Endothelial cell of umbilical vein (primary cell): ENCODE measurements at regions not wholly inside any gene's neighbourhood (a gene's known extent, or its start where the extent isn't known, plus 50 kb on each side); places are given as distances from the start of the nearest gene placed in this dataset.
A peak's percentile ranks its signal among the peaks of the same experiment; 100 is the strongest.

Experiments used
- BruUV-seq: library from RNA; stranded (reverse); fragments of 400-500 nt; replicated peaks from 2 replicates; lab custom pipeline; 2021; lab: Mats Ljungman, UMichigan
- CTCF ChIA-PET: fragments of 300-600, 350-600 bp; sonication (Branson Sonifier 250); formaldehyde crosslinking; loops from one replicate; lab custom pipeline; 2021; ENCODE audit warnings: antibody characterized with exemption, inconsistent platforms; lab: Charles Lee
- POLR2A ChIA-PET: fragments of 300-600, 350-600 bp; sonication (Branson Sonifier 250); formaldehyde crosslinking; loops from one replicate; lab custom pipeline; 2021; ENCODE audit warnings: antibody characterized with exemption, inconsistent platforms; lab: Charles Lee
- DNase-seq: peaks from one replicate; pipeline ENCODE4 v3.0.0-alpha.2; 2011; ENCODE audit warnings: low read depth, low spot score
- FAIRE-seq: peaks from 2 replicates; lab custom pipeline; 2011; peaks lifted over from hg19 to GRCh38; lab: Jason Lieb, UNC
- H2AFZ ChIP-seq: 2 replicates; pipeline ENCODE4 v1.6.0; 2012; ENCODE audit warnings: low read depth, low read length, control low read depth, inconsistent platforms
- H3K27ac ChIP-seq: 2 replicates; pipeline ENCODE4 v1.5.1; 2011; ENCODE audit warnings: low read depth, mild to moderate bottlenecking, control low read depth, low read length, moderate library complexity; ENCODE audit not compliant: insufficient read depth
- H3K27me3 ChIP-seq, 2 experiments: 2 replicates each; pipeline versions ENCODE4 v1.6.0 to v1.6.1; 2011; ENCODE audit warnings: low read length in 2 of 2, mixed read lengths in 1 of 2; ENCODE audit not compliant: control insufficient read depth in 2 of 2, insufficient read depth in 2 of 2
- H3K36me3 ChIP-seq, 2 experiments: 2 replicates in 1 of 2; 3 replicates in 1 of 2; pipeline ENCODE4 v1.5.1; 2011; ENCODE audit warnings: low read length in 2 of 2, mild to moderate bottlenecking in 1 of 2, moderate library complexity in 1 of 2; ENCODE audit not compliant: control insufficient read depth in 2 of 2, insufficient read depth in 2 of 2; ENCODE audit errors: extremely low read depth in 1 of 2
- H3K4me1 ChIP-seq: 3 replicates; pipeline ENCODE4 v1.5.1; 2011; ENCODE audit warnings: mild to moderate bottlenecking, low read length; ENCODE audit not compliant: control insufficient read depth, insufficient read depth; ENCODE audit errors: extremely low read depth
- H3K4me2 ChIP-seq: 2 replicates; pipeline ENCODE4 v1.6.1; 2011; ENCODE audit warnings: low read length, control low read depth, mixed read lengths; ENCODE audit not compliant: insufficient read depth
- H3K4me3 ChIP-seq, 3 experiments: fragments of 200-600 bp in 1 of 3; sonication (generic), shearing (Covaris generic) in 1 of 3; replicated peaks in 1 of 3; 2 replicates each; pipeline ENCODE4 v1.5.1; 2011 to 2016; ENCODE audit warnings: control low read depth in 3 of 3, low read length in 3 of 3, mild to moderate bottlenecking in 2 of 3, inconsistent platforms in 1 of 3, low read depth in 1 of 3, moderate library complexity in 1 of 3; ENCODE audit not compliant: insufficient read depth in 1 of 3
- H3K79me2 ChIP-seq: 2 replicates; pipeline ENCODE4 v1.6.0; 2012; ENCODE audit warnings: low read length, inconsistent platforms; ENCODE audit not compliant: control insufficient read depth, insufficient read depth
- H3K9ac ChIP-seq: replicated peaks from 2 replicates; pipeline ENCODE3; 2011; ENCODE audit warnings: low read length, control low read depth; ENCODE audit not compliant: insufficient read depth; ENCODE audit errors: extremely low read depth
- H3K9me1 ChIP-seq: replicated peaks from 3 replicates; pipeline ENCODE4 v1.6.0; 2011; ENCODE audit warnings: mild to moderate bottlenecking, low read length; ENCODE audit not compliant: control insufficient read depth, insufficient read depth; ENCODE audit errors: extremely low read depth
- H3K9me3 ChIP-seq: replicated peaks from 2 replicates; pipeline ENCODE4 v1.5.1; 2012; ENCODE audit warnings: low read length, inconsistent platforms; ENCODE audit not compliant: control insufficient read depth, insufficient read depth
- H4K20me1 ChIP-seq: replicated peaks from 2 replicates; pipeline ENCODE3; 2011; ENCODE audit warnings: mild to moderate bottlenecking, low read length; ENCODE audit not compliant: control insufficient read depth, insufficient read depth; ENCODE audit errors: extremely low read depth
- FOS ChIP-seq: IDR thresholded peaks from 2 replicates; pipeline ENCODE4 v1.6.1; 2011; ENCODE audit warnings: mild to moderate bottlenecking, low read length, moderate library complexity, borderline replicate concordance; ENCODE audit not compliant: insufficient read depth
- GATA2 ChIP-seq: IDR thresholded peaks from 2 replicates; pipeline ENCODE4 v1.7.0; 2011; ENCODE audit warnings: low read depth, mild to moderate bottlenecking, moderate library complexity, mixed read lengths, low read length; ENCODE audit not compliant: insufficient read length, insufficient read depth
- JUN ChIP-seq: IDR thresholded peaks from 2 replicates; pipeline ENCODE4 v1.6.1; 2011; ENCODE audit warnings: borderline replicate concordance, low read depth; ENCODE audit not compliant: insufficient read length, insufficient read depth
- MYC ChIP-seq: IDR thresholded peaks from one replicate; pipeline ENCODE4 v1.6.1; 2011; ENCODE audit warnings: mild to moderate bottlenecking, low read depth, low read length
- POLR2A ChIP-seq: IDR thresholded peaks from 2 replicates; pipeline ENCODE4 v1.6.1; 2012; ENCODE audit warnings: low read depth, mild to moderate bottlenecking, control low read depth, low read length
- POLR2AphosphoS5 ChIP-seq: IDR thresholded peaks from 2 replicates; pipeline ENCODE4 v1.6.1; 2012; ENCODE audit warnings: low read depth, mild to moderate bottlenecking, control low read depth, low read length, moderate library complexity; ENCODE audit not compliant: insufficient read depth
- dilution Hi-C: fragments of 300-500 bp; cut with MboI; formaldehyde crosslinking; loops from one replicate; pipeline ENCODE4 v1.15.0; 2019; ENCODE audit warnings: low sequenced_read_pairs; ENCODE audit not compliant: extremely low pct_ligation_motif_present
- intact Hi-C: fragments of 100-400 bp; cut with micrococcal nuclease; formaldehyde crosslinking; loops from one replicate; pipeline ENCODE4 v1.10.0; 2022
- TF ChIP-seq, protein P1 (sequence below), 2 donors: IDR thresholded peaks; 1 replicate in 1 of 2; 2 replicates in 1 of 2; pipeline ENCODE4 v1.5.1; 2011; ENCODE audit warnings: low read length in 2 of 2, mild to moderate bottlenecking in 2 of 2, moderate library complexity in 2 of 2, control low read depth in 1 of 2, inconsistent platforms in 1 of 2, low read depth in 1 of 2; ENCODE audit not compliant: insufficient read depth in 1 of 2; ENCODE audit errors: extremely low read depth in 1 of 2

DNA sequence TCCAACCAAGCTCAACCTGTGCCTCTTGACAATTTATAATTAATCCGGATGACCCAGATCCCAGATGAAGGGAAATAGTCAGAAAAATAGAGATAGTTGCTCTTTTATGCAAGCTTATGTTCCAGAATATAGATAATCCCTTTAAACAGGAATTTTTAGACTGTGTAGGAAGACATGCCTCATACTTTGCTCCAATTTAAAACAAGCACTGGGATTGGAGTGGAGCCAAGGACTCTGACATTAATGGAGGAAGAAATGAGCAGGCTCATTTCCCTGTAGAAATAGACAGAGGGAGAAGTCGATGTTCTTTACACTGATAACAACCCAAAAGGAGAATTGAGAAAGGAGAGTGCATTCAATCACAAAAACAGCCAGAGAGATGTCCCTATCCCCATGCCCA lies 70.1 kb upstream of the LRRC55 start:
- no peaks in the 10 kb centered on the region for H3K4me1 ChIP-seq
- H4K20me1 ChIP-seq, result no peaks in the 10 kb centered on the region
- POLR2A ChIA-PET, result no interaction called here
- peak; percentile 42 for DNase-seq
- peaks cover 0 to 2% of the 10 kb centered on the region in 2 experiments for H3K27me3 ChIP-seq
- intact Hi-C loops (no loop called here), dilution Hi-C loops (no loop called here)
- no peak overlapping the region for H3K4me3 ChIP-seq
- CTCF ChIA-PET, result interaction anchor here (1.1 kb wide), 1 partner anchor 138 kb away, joined by 4 read pairs; no protein-coding TSS in a partner anchor
- no peaks in the 10 kb centered on the region for H3K9me1 ChIP-seq
- H3K79me2 ChIP-seq, result no peaks in the 10 kb centered on the region
- H3K9ac ChIP-seq, result no peak overlapping the region
- BruUV-seq, result no TSS peak
- H3K36me3 ChIP-seq, result no peaks in the 10 kb centered on the region
- H3K9me3 ChIP-seq, result no peaks in the 10 kb centered on the region
- H3K27ac ChIP-seq, result no peak overlapping the region
- no peak for FAIRE-seq
- H2AFZ ChIP-seq, result no peak overlapping the region
- no peak overlapping the region for H3K4me2 ChIP-seq
- TF ChIP-seq POLR2A (no peak), MYC (no peak), GATA2 (no peak)
- TF ChIP-seq, protein P1, sequence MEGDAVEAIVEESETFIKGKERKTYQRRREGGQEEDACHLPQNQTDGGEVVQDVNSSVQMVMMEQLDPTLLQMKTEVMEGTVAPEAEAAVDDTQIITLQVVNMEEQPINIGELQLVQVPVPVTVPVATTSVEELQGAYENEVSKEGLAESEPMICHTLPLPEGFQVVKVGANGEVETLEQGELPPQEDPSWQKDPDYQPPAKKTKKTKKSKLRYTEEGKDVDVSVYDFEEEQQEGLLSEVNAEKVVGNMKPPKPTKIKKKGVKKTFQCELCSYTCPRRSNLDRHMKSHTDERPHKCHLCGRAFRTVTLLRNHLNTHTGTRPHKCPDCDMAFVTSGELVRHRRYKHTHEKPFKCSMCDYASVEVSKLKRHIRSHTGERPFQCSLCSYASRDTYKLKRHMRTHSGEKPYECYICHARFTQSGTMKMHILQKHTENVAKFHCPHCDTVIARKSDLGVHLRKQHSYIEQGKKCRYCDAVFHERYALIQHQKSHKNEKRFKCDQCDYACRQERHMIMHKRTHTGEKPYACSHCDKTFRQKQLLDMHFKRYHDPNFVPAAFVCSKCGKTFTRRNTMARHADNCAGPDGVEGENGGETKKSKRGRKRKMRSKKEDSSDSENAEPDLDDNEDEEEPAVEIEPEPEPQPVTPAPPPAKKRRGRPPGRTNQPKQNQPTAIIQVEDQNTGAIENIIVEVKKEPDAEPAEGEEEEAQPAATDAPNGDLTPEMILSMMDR (IDR thresholded peaks at IDR 0.05; ENCODE audit: extremely low read depth in 1 of 2, insufficient read depth in 1 of 2, low read depth in 1 of 2, low read length in 2 of 2), result no peak

- Histone ChIP-seq H3K27ac (no peak overlapping the region), H2AFZ (no peak overlapping the region), H4K20me1 (no peaks in the 10 kb centered on the region), H3K79me2 (no peaks in the 10 kb centered on the region), H3K9me1 (no peaks in the 10 kb centered on the region), H3K4me3 (no peak overlapping the region), H3K9me3 (no peaks in the 10 kb centered on the region), H3K9ac (no peak overlapping the region), H3K27me3 (peaks cover 0 to 1% of the 10 kb centered on the region in 2 experiments), H3K36me3 (no peaks in the 10 kb centered on the region), H3K4me1 (no peaks in the 10 kb centered on the region), H3K4me2 (no peak overlapping the region)
- DNase-seq (peak; percentile 57), FAIRE-seq (peak; percentile 53)
- ChIA-PET POLR2A (no interaction called here), CTCF (interaction anchor here (0.7 to 12.8 kb wide), 9 partner anchors 10 to 276 kb away, joined by 3 to 282 read pairs (median 4); no protein-coding TSS in a partner anchor)
- intact Hi-C loops (loop anchor here (1.0 kb wide), 5 partner anchors 15 to 275 kb away; no protein-coding TSS in a partner anchor), dilution Hi-C loops (no loop called here)
- BruUV-seq, result no TSS peak
- TF ChIP-seq POLR2AphosphoS5 (no peak), MYC (no peak), FOS (no peak), POLR2A (no peak), JUN (no peak)
- TF ChIP-seq, protein P1 (IDR thresholded peaks at IDR 0.05; ENCODE audit: extremely low read depth in 1 of 2, insufficient read depth in 1 of 2, low read depth in 1 of 2, low read length in 2 of 2), result peak; percentile 44 to 62
Observed at GRCh38 chr11:57116654-57117053, 65.1 kb upstream of the LRRC55 start.
